Erythroblast (primary cell): ENCODE measurements at regions not wholly inside any gene's neighbourhood (a gene's known extent, or its start where the extent isn't known, plus 50 kb on each side); places are given as distances from the start of the nearest gene placed in this dataset.

Experiments used
- GATA1 ChIP-seq: IDR thresholded peaks from 2 replicates; pipeline ENCODE4 v1.6.1; 2011; ENCODE audit warnings: low read depth, mild to moderate bottlenecking, control low read depth, low read length, moderate library complexity
- POLR2A ChIP-seq: IDR thresholded peaks from 2 replicates; pipeline ENCODE4 v1.6.1; 2011; ENCODE audit warnings: mild to moderate bottlenecking, low read length

DNA sequence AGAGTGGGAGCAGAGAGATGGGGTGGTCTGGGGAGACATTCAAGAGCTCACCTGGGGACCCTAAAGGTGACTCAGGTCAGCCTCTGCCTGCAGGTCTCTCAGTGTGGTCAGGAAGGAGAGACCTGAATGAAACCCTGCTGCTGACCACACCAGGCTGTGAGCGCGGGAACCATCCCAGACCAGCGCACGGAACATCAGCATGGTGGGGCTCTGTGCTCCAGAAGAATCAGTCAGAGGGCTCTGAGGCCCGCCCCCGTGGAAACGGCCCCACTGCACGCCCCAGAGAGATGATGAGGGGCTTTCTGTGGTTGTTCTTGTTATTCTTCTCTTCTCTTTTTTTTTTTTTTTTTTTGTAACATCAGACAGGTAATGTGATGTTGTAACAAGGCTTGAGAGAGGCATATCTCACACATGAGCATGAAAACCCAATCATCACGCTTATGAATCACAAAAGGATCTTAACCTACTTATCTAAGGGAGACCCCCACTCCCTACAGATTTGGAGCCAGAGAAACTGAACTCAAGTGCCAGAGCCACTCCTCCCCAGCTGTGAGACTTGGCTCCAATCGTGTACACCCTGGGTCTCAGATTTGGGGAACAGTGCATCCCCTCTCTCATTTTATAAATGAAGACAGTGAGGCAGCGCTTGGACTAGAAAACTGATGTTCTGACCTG is 302.2 kb downstream of the EIPR1 start:
- TF ChIP-seq POLR2A (no peak), GATA1 (no peak)
